ENCODE measurements at regions not wholly inside any gene's neighbourhood (a gene's known extent, or its start where the extent isn't known, plus 50 kb on each side); places are given as distances from the start of the nearest gene placed in this dataset.
"Not testable (repeated sequence)": the region's sequence is repeated elsewhere in the genome, so short reads cannot be mapped to it uniquely, and the experiment has no call there.

- intact Hi-C loops (cut with DNase I), result no loop called here
- ATAC-seq (no peak), DNase-seq (ENCODE audit: low spot score) (no peak)
Observed at GRCh38 chr1:99482286-99482685, 163.6 kb upstream of the PALMD start.

- ATAC-seq (no peak), DNase-seq (ENCODE audit: low spot score) (no peak)
- intact Hi-C loops (cut with DNase I), result no loop called here
Observed at GRCh38 chr1:99482750-99483149, 163.2 kb upstream of the PALMD start.

GRCh38 chr1:99490031-99490430 is 155.9 kb upstream of the PALMD start:
- ATAC-seq (no peak), DNase-seq (ENCODE audit: low spot score) (no peak)
- intact Hi-C loops (cut with DNase I), result no loop called here

GRCh38 chr1:99496067-99496466 is 149.8 kb upstream of the PALMD start:
- intact Hi-C loops (cut with DNase I), result no loop called here
- ATAC-seq, result no peak
- DNase-seq (ENCODE audit: low spot score), result no peak

- ATAC-seq (no peak), DNase-seq (ENCODE audit: low spot score) (no peak)
- intact Hi-C loops (cut with DNase I), result no loop called here
Observed at GRCh38 chr1:99497690-99498089, 148.2 kb upstream of the PALMD start.

GRCh38 chr1:99500541-99500940 is 145.4 kb upstream of the PALMD start:
- intact Hi-C loops (cut with DNase I), result no loop called here
- ATAC-seq (no peak), DNase-seq (ENCODE audit: low spot score) (no peak)

GRCh38 chr1:99501871-99502270 is 144.0 kb upstream of the PALMD start:
- ATAC-seq (no peak), DNase-seq (ENCODE audit: low spot score) (no peak)
- intact Hi-C loops (cut with DNase I), result no loop called here

- no peak for DNase-seq (ENCODE audit: low spot score)
- ATAC-seq, result no peak
- intact Hi-C loops (cut with DNase I), result no loop called here
Observed at GRCh38 chr1:99502400-99502799, 143.5 kb upstream of the PALMD start.

- intact Hi-C loops (cut with DNase I), result no loop called here
- ATAC-seq (peak; percentile 80), DNase-seq (ENCODE audit: low spot score) (no peak)
Observed at GRCh38 chr1:99503276-99503747, 142.6 kb upstream of the PALMD start.

- DNase-seq (ENCODE audit: low spot score) (no peak), ATAC-seq (no peak)
- intact Hi-C loops (cut with DNase I), result no loop called here
Observed at GRCh38 chr1:99504287-99504686, 141.6 kb upstream of the PALMD start.

GRCh38 chr1:99506631-99507030 is 139.3 kb upstream of the PALMD start:
- ATAC-seq, result no peak
- intact Hi-C loops (cut with DNase I), result no loop called here
- DNase-seq (ENCODE audit: low spot score), result no peak

- intact Hi-C loops (cut with DNase I); DNase-seq (ENCODE audit: low spot score); ATAC-seq: not testable (repeated sequence)
Observed at GRCh38 chr1:99507446-99507845, 138.5 kb upstream of the PALMD start.

- intact Hi-C loops (cut with DNase I), result no loop called here
- ATAC-seq (no peak), DNase-seq (ENCODE audit: low spot score) (peak; percentile 50)
Observed at GRCh38 chr1:99507906-99508732, 137.8 kb upstream of the PALMD start.

- intact Hi-C loops (cut with DNase I); DNase-seq (ENCODE audit: low spot score); ATAC-seq: not testable (repeated sequence)
Observed at GRCh38 chr1:99508733-99509445, 137.0 kb upstream of the PALMD start.

- DNase-seq (ENCODE audit: low spot score); ATAC-seq; intact Hi-C loops (cut with DNase I): not testable (repeated sequence)
Observed at GRCh38 chr1:99514823-99515552, 130.9 kb upstream of the PALMD start.

- no peak for ATAC-seq
- no peak for DNase-seq (ENCODE audit: low spot score)
- intact Hi-C loops (cut with DNase I), result no loop called here
Observed at GRCh38 chr1:99516141-99516540, 129.8 kb upstream of the PALMD start.

- intact Hi-C loops (cut with DNase I), result no loop called here
- no peak for ATAC-seq
- no peak for DNase-seq (ENCODE audit: low spot score)
Observed at GRCh38 chr1:99520121-99520520, 125.8 kb upstream of the PALMD start.

GRCh38 chr1:99525331-99525730 is 120.6 kb upstream of the PALMD start:
- no peak for DNase-seq (ENCODE audit: low spot score)
- ATAC-seq, result peak; percentile 44
- intact Hi-C loops (cut with DNase I), result no loop called here

- ATAC-seq, result peak; percentile 30
- intact Hi-C loops (cut with DNase I), result no loop called here
- no peak for DNase-seq (ENCODE audit: low spot score)
Observed at GRCh38 chr1:99527078-99527477, 118.8 kb upstream of the PALMD start.

- intact Hi-C loops (cut with DNase I), result no loop called here
- DNase-seq (ENCODE audit: low spot score), result no peak
- ATAC-seq, result no peak
Observed at GRCh38 chr1:99527545-99527944, 118.4 kb upstream of the PALMD start.
